Daoy (cell line): ENCODE measurements at regions not wholly inside any gene's neighbourhood (a gene's known extent, or its start where the extent isn't known, plus 50 kb on each side); places are given as distances from the start of the nearest gene placed in this dataset.

Experiments
- DNase-seq: peaks from one replicate; pipeline ENCODE4 v3.0.0-alpha.2; 2015; ENCODE audit warnings: low read depth

- DNase-seq, result peak; percentile 28
Observed at GRCh38 chr15:95857124-95857757, 473.3 kb upstream of the NR2F2 start.

- DNase-seq, result no peak
Observed at GRCh38 chr15:95857758-95858157, 472.7 kb upstream of the NR2F2 start.

GRCh38 chr15:95860406-95860805 lies 470.1 kb upstream of the NR2F2 start:
- DNase-seq, result no peak

- DNase-seq, result no peak
Observed at GRCh38 chr15:95864467-95864886, 466.0 kb upstream of the NR2F2 start.

- no peak for DNase-seq
Observed at GRCh38 chr15:95865330-95865739, 465.2 kb upstream of the NR2F2 start.

GRCh38 chr15:95866711-95867440 lies 463.6 kb upstream of the NR2F2 start:
- DNase-seq, result no peak

- DNase-seq, result no peak
Observed at GRCh38 chr15:95868450-95868849, 462.1 kb upstream of the NR2F2 start.

- no peak for DNase-seq
Observed at GRCh38 chr15:95868970-95869369, 461.5 kb upstream of the NR2F2 start.

- no peak for DNase-seq
Observed at GRCh38 chr15:95869920-95870319, 460.6 kb upstream of the NR2F2 start.

GRCh38 chr15:95872366-95872771 lies 458.1 kb upstream of the NR2F2 start:
- DNase-seq, result no peak

- DNase-seq, result no peak
Observed at GRCh38 chr15:95874637-95875036, 455.9 kb upstream of the NR2F2 start.

- DNase-seq, result peak; percentile 29
Observed at GRCh38 chr15:95875121-95875643, 455.3 kb upstream of the NR2F2 start.

GRCh38 chr15:95880031-95880570 lies 450.4 kb upstream of the NR2F2 start:
- no peak for DNase-seq

- no peak for DNase-seq
Observed at GRCh38 chr15:95880630-95881029, 449.9 kb upstream of the NR2F2 start.

- DNase-seq, result no peak
Observed at GRCh38 chr15:95883064-95883463, 447.4 kb upstream of the NR2F2 start.

GRCh38 chr15:95884276-95884675 lies 446.2 kb upstream of the NR2F2 start:
- no peak for DNase-seq

GRCh38 chr15:95887666-95888390 lies 442.7 kb upstream of the NR2F2 start:
- DNase-seq, result no peak

GRCh38 chr15:95888762-95889161 lies 441.7 kb upstream of the NR2F2 start:
- DNase-seq, result no peak

- DNase-seq, result no peak
Observed at GRCh38 chr15:95894407-95894956, 436.0 kb upstream of the NR2F2 start.

- DNase-seq, result no peak
Observed at GRCh38 chr15:95895508-95895907, 435.0 kb upstream of the NR2F2 start.

GRCh38 chr15:95897651-95898050 lies 432.8 kb upstream of the NR2F2 start:
- DNase-seq, result no peak

GRCh38 chr15:95898761-95899160 lies 431.7 kb upstream of the NR2F2 start:
- no peak for DNase-seq
